ENCODE measurements at regions not wholly inside any gene's neighbourhood (a gene's known extent, or its start where the extent isn't known, plus 50 kb on each side); places are given as distances from the start of the nearest gene placed in this dataset.

- DNase-seq (ENCODE audit: low spot score) (no peak), ATAC-seq (no peak)
- Histone ChIP-seq H3K27me3 (ENCODE audit: insufficient read depth) (no peaks in the 10 kb centered on the region), H3K79me2 (replicated peaks; ENCODE audit: insufficient read depth) (no peaks in the 10 kb centered on the region), H4K20me1 (replicated peaks; ENCODE audit: insufficient read depth) (no peaks in the 10 kb centered on the region), H3K4me1 (ENCODE audit: insufficient read depth) (no peaks in the 10 kb centered on the region), H3F3A (replicated peaks; ENCODE audit: low read depth) (no peaks in the 10 kb centered on the region), H3K9me2 (ENCODE audit: insufficient read depth) (no peaks in the 10 kb centered on the region), H3K4me2 (no peak overlapping the region), H3K27ac (ENCODE audit: low read depth) (no peak overlapping the region), H3K36me3 (ENCODE audit: insufficient read depth) (0 out of 2 replicates have a peak, but pooled peaks cover 3% of the 10 kb centered on the region), H2AFZ (no peak overlapping the region), H3K4me3 (no peak overlapping the region)
- no peak overlapping the region for H3K27ac Mint-ChIP-seq
- H3K36me3 Mint-ChIP-seq (ENCODE audit: low read depth): peaks cover 26% of the 10 kb centered on the region
- H3K4me1 Mint-ChIP-seq: no peaks in the 10 kb centered on the region
- H3K4me3 Mint-ChIP-seq: no peak overlapping the region
- peaks cover 97% of the 10 kb centered on the region for H3K9me3 Mint-ChIP-seq
- TF ChIP-seq ETS1 (IDR thresholded peaks at IDR 0.05) (no peak), STAT1 (IDR thresholded peaks at IDR 0.05; ENCODE audit: unreplicated experiment) (no peak), ZNF114 (CRISPR knock-in tag; IDR thresholded peaks at IDR 0.05) (no peak)
- H3K27me3 Mint-ChIP-seq (ENCODE audit: insufficient read depth, low read depth, poor library complexity): peaks cover 2% of the 10 kb centered on the region
These were observed 197.0 kb downstream of the GLRX3 start for GRCh38 chr10:130333185-130333584.

- no peak overlapping the region for H3K27ac Mint-ChIP-seq
- no peak overlapping the region for H3K4me3 Mint-ChIP-seq
- H3K4me1 ChIP-seq (ENCODE audit: insufficient read depth): no peaks in the 10 kb centered on the region
- 0 out of 2 replicates have a peak, but pooled peaks cover 3% of the 10 kb centered on the region for H3K36me3 ChIP-seq (ENCODE audit: insufficient read depth)
- H4K20me1 ChIP-seq (replicated peaks; ENCODE audit: insufficient read depth): no peaks in the 10 kb centered on the region
- TF ChIP-seq POLR2AphosphoS5 (IDR thresholded peaks at IDR 0.05; ENCODE audit: low read depth) (no peak), ZNF114 (CRISPR knock-in tag; IDR thresholded peaks at IDR 0.05) (no peak), JUNB (IDR thresholded peaks at IDR 0.05; ENCODE audit: unreplicated experiment) (no peak), ZNF331 (CRISPR knock-in tag; IDR thresholded peaks at IDR 0.05; ENCODE audit: low read depth) (no peak), CTCF (conservative IDR thresholded peaks at IDR 0.05; ENCODE audit: low read depth in 2 of 2) (no peak), STAT1 (IDR thresholded peaks at IDR 0.05; ENCODE audit: unreplicated experiment) (no peak), NANOG (IDR thresholded peaks at IDR 0.05; ENCODE audit: borderline replicate concordance) (no peak), EZH2 (IDR thresholded peaks at IDR 0.05; ENCODE audit: low read depth, unreplicated experiment) (no peak), ETS1 (IDR thresholded peaks at IDR 0.05) (no peak), REST (IDR thresholded peaks at IDR 0.05; ENCODE audit: unreplicated experiment) (no peak), EZH2phosphoT487 (IDR thresholded peaks at IDR 0.05; ENCODE audit: unreplicated experiment) (no peak)
- H3K79me2 ChIP-seq (replicated peaks; ENCODE audit: insufficient read depth): no peaks in the 10 kb centered on the region
- H3K36me3 Mint-ChIP-seq (ENCODE audit: low read depth): peaks cover 35% of the 10 kb centered on the region
- H3K27me3 ChIP-seq (ENCODE audit: insufficient read depth): no peaks in the 10 kb centered on the region
- DNase-seq (ENCODE audit: low spot score) (no peak), ATAC-seq (no peak)
- peaks cover 100% of the 10 kb centered on the region for H3K9me3 Mint-ChIP-seq
- H3K4me3 ChIP-seq: no peak overlapping the region
- peaks cover 5% of the 10 kb centered on the region for H3K27me3 Mint-ChIP-seq (ENCODE audit: insufficient read depth, low read depth, poor library complexity)
- H3K27ac ChIP-seq (ENCODE audit: low read depth): no peak overlapping the region
- no peaks in the 10 kb centered on the region for H3K9me2 ChIP-seq (ENCODE audit: insufficient read depth)
- H3K4me1 Mint-ChIP-seq: no peaks in the 10 kb centered on the region
- H2AFZ ChIP-seq: no peak overlapping the region
- no peak overlapping the region for H3K4me2 ChIP-seq
- H3F3A ChIP-seq (replicated peaks; ENCODE audit: low read depth): no peaks in the 10 kb centered on the region
These were observed 199.1 kb downstream of the GLRX3 start for GRCh38 chr10:130335336-130335735.

Measured in GM23338 (cell line).